HEK293T (cell line): ENCODE measurements at regions not wholly inside any gene's neighbourhood (a gene's known extent, or its start where the extent isn't known, plus 50 kb on each side); places are given as distances from the start of the nearest gene placed in this dataset.

Experiments used
- BHLHE40 ChIP-seq: fragments of 450-650 bp; IDR thresholded peaks from 2 replicates; pipeline ENCODE4 v1.6.1; 2016; ENCODE audit warnings: mild to moderate bottlenecking, moderate library complexity, borderline replicate concordance
- CTBP1 ChIP-seq: fragments of 450-650 bp; IDR thresholded peaks from 2 replicates; pipeline ENCODE4 v1.6.1; 2016; ENCODE audit warnings: borderline replicate concordance
- HDGF ChIP-seq: fragments of 450-650 bp; IDR thresholded peaks from 2 replicates; pipeline ENCODE4 v1.6.1; 2017; ENCODE audit warnings: antibody characterized with exemption, borderline replicate concordance
- SP1 ChIP-seq: fragments of 450-650 bp; IDR thresholded peaks from 2 replicates; pipeline ENCODE4 v1.6.1; 2017

DNA sequence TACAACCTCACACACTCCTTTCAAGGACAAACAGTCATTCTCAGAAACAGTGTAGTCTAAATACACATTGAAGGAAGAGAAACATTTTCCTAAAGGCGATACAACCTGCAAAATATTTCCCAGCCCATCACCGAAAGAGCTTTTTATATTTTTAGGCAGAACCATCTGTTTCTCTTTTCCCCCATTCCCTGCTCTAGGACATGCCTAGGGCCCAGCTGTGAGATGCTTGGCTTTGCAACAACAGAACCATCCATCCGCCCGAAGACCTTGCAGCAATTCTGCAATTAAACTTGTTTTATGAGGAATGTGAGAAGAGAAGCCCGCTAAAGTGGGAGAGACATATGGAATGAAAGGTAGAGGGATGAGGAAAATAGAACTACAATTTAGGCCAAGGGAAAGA is 105.6 kb upstream of the RFX8 start:
- TF ChIP-seq CTBP1 = no peak
- TF ChIP-seq BHLHE40 = no peak
- TF ChIP-seq HDGF = no peak
- TF ChIP-seq SP1 = no peak
